ENCODE measurements at regions not wholly inside any gene's neighbourhood (a gene's known extent, or its start where the extent isn't known, plus 50 kb on each side); places are given as distances from the start of the nearest gene placed in this dataset.

GRCh38 chr15:53036641-53037040, 246.5 kb upstream of the ONECUT1 start:
- no peaks in the 10 kb centered on the region for H3K79me2 ChIP-seq (ENCODE audit: insufficient read depth, low read length)
- H3K9me3 ChIP-seq (ENCODE audit: control insufficient read depth in 1 of 2, insufficient read depth in 1 of 2, low read depth in 1 of 2, low read length in 2 of 2) = no peaks in the 10 kb centered on the region
- DNase-seq (ENCODE audit: low read depth, low spot score) (no peak), ATAC-seq (no peak)
- ChIA-PET RAD21 (ENCODE audit: low non-redundant PET in 1 of 2, low total read pairs in 2 of 2, uncharacterized antibody in 2 of 2, unreplicated experiment in 2 of 2) (no interaction called here), CTCF (no interaction called here), POLR2A (no interaction called here)
- H3K4me2 ChIP-seq (ENCODE audit: low read length) = no peak overlapping the region
- H3K4me1 ChIP-seq (ENCODE audit: control insufficient read depth in 1 of 2, insufficient read depth in 2 of 2, low read length in 2 of 2) = no peaks in the 10 kb centered on the region
- no peaks in the 10 kb centered on the region for H3K36me3 ChIP-seq (ENCODE audit: control insufficient read depth in 1 of 2, insufficient read depth in 2 of 2, low read length in 2 of 2)
- no peaks in the 10 kb centered on the region for H3K27me3 ChIP-seq (ENCODE audit: insufficient read depth, low read length)
- H3K4me3 ChIP-seq (replicated peaks in 1 of 2; ENCODE audit: low read depth in 1 of 2, low read length in 2 of 2) = no peak overlapping the region
- BruUV-seq (replicated peaks) = no TSS peak
- no peak for TF ChIP-seq ZBTB33 (IDR thresholded peaks at IDR 0.05; ENCODE audit: extremely low read depth, insufficient replicate concordance, low read length)
- TF ChIP-seq CTCF (IDR thresholded peaks at IDR 0.05 in 2 of 3, conservative IDR thresholded peaks at IDR 0.05 in 1 of 3; ENCODE audit: borderline replicate concordance in 1 of 3, insufficient read depth in 1 of 3, low read depth in 2 of 3, low read length in 2 of 3) = no peak
- no peak for TF ChIP-seq MAX (IDR thresholded peaks at IDR 0.05)
- TF ChIP-seq POLR2AphosphoS5 (IDR thresholded peaks at IDR 0.05; ENCODE audit: low read depth, low read length) = no peak
- TF ChIP-seq REST (IDR thresholded peaks at IDR 0.05; ENCODE audit: low read depth) = no peak
- no peak for TF ChIP-seq JUND (IDR thresholded peaks at IDR 0.05)
- TF ChIP-seq POLR2A (IDR thresholded peaks at IDR 0.05; ENCODE audit: borderline replicate concordance, extremely low read depth, insufficient read depth, insufficient read length) = no peak
- no peak for TF ChIP-seq CEBPB (IDR thresholded peaks at IDR 0.05; ENCODE audit: low read depth)
- TF ChIP-seq ZNF274 (IDR thresholded peaks at IDR 0.05; ENCODE audit: low read depth, low read length) = no peak
- no peaks in the 10 kb centered on the region for H4K20me1 ChIP-seq (ENCODE audit: insufficient read depth)
- intact Hi-C loops (cut with micrococcal nuclease) = no loop called here
- H3K9ac ChIP-seq (ENCODE audit: low read length) = no peak overlapping the region
- no peak overlapping the region for H3K27ac ChIP-seq (ENCODE audit: low read depth, low read length)
- no peak overlapping the region for H2AFZ ChIP-seq (ENCODE audit: low read depth, low read length, poor library complexity, severe bottlenecking)
- H3K9me2 ChIP-seq (ENCODE audit: insufficient read depth) = no peaks in the 10 kb centered on the region
